Activated CD4-positive, alpha-beta memory T cell treated with anti-CD3 and anti-CD28 coated beads for 36 hours (primary cell): ENCODE measurements at regions not wholly inside any gene's neighbourhood (a gene's known extent, or its start where the extent isn't known, plus 50 kb on each side); places are given as distances from the start of the nearest gene placed in this dataset.

Source experiments
- CTCF ChIA-PET: fragments of 350-600 bp; sonication (Branson Sonifier 250); formaldehyde crosslinking; loops from one replicate; lab custom pipeline; 2021; ENCODE audit warnings: antibody characterized with exemption, inconsistent platforms; lab: Charles Lee
- POLR2A ChIA-PET: fragments of 350-600 bp; sonication (Branson Sonifier 250); formaldehyde crosslinking; loops from one replicate; lab custom pipeline; 2021; ENCODE audit warnings: antibody characterized with exemption; lab: Charles Lee
- DNase-seq: peaks from one replicate; pipeline ENCODE4 v3.0.0-alpha.2; 2020
- H3K27ac Mint-ChIP-seq: one replicate; pipeline ENCODE4 v1.8.0; 2021; ENCODE audit warnings: mixed read lengths
- H3K27me3 Mint-ChIP-seq: one replicate; pipeline ENCODE4 v1.8.0; 2021; ENCODE audit warnings: mixed read lengths
- H3K36me3 Mint-ChIP-seq: one replicate; pipeline ENCODE4 v1.8.0; 2021; ENCODE audit warnings: mixed read lengths
- H3K4me1 Mint-ChIP-seq: one replicate; pipeline ENCODE4 v1.8.0; 2021; ENCODE audit warnings: low read depth, mixed read lengths
- H3K4me3 Mint-ChIP-seq: one replicate; pipeline ENCODE4 v1.8.0; 2021; ENCODE audit warnings: mild to moderate bottlenecking, mixed read lengths
- H3K9me3 Mint-ChIP-seq: one replicate; pipeline ENCODE4 v1.8.0; 2021; ENCODE audit warnings: mixed read lengths
- intact Hi-C: fragments of 100-400 bp; cut with micrococcal nuclease; formaldehyde crosslinking; loops from one replicate; pipeline ENCODE4 v1.15.1; 2023

GRCh38 chr2:220684099-220684498 is 888.0 kb downstream of the EPHA4 start:
- ChIA-PET POLR2A (no interaction called here), CTCF (no interaction called here)
- no peaks in the 10 kb centered on the region for H3K9me3 Mint-ChIP-seq
- no peak overlapping the region for H3K27ac Mint-ChIP-seq
- peaks cover 13% of the 10 kb centered on the region for H3K27me3 Mint-ChIP-seq
- no peaks in the 10 kb centered on the region for H3K4me1 Mint-ChIP-seq
- no peak overlapping the region for H3K4me3 Mint-ChIP-seq
- H3K36me3 Mint-ChIP-seq, result no peaks in the 10 kb centered on the region
- no peak for DNase-seq
- intact Hi-C loops, result loop anchor here (10.0 kb wide), 1 partner anchor 251 kb away; no protein-coding TSS in a partner anchor

GRCh38 chr2:220687231-220687843 is 884.8 kb downstream of the EPHA4 start:
- intact Hi-C loops, result loop anchor here (1.0 to 10.0 kb wide), 2 partner anchors 247 to 886 kb away; no protein-coding TSS in a partner anchor
- no peak overlapping the region for H3K27ac Mint-ChIP-seq
- peak; percentile 74 for DNase-seq
- H3K9me3 Mint-ChIP-seq, result no peaks in the 10 kb centered on the region
- H3K4me1 Mint-ChIP-seq, result no peaks in the 10 kb centered on the region
- peaks cover 11% of the 10 kb centered on the region for H3K27me3 Mint-ChIP-seq
- ChIA-PET POLR2A (no interaction called here), CTCF (interaction anchor here (0.6 to 2.4 kb wide), 3 partner anchors 19 to 886 kb away, joined by 3 to 12 read pairs (median 3); no protein-coding TSS in a partner anchor)
- no peaks in the 10 kb centered on the region for H3K36me3 Mint-ChIP-seq
- no peak overlapping the region for H3K4me3 Mint-ChIP-seq

GRCh38 chr2:220695397-220696279 is 876.5 kb downstream of the EPHA4 start:
- H3K27me3 Mint-ChIP-seq, result peaks cover 7% of the 10 kb centered on the region
- H3K4me3 Mint-ChIP-seq, result no peak overlapping the region
- CTCF ChIA-PET, result no interaction called here
- intact Hi-C loops, result no loop called here
- no peak overlapping the region for H3K27ac Mint-ChIP-seq
- H3K4me1 Mint-ChIP-seq, result no peaks in the 10 kb centered on the region
- POLR2A ChIA-PET, result no interaction called here
- no peaks in the 10 kb centered on the region for H3K36me3 Mint-ChIP-seq
- DNase-seq, result no peak
- H3K9me3 Mint-ChIP-seq, result peaks cover under 1% of the 10 kb centered on the region

- DNase-seq, result no peak
- H3K36me3 Mint-ChIP-seq, result no peaks in the 10 kb centered on the region
- no peak overlapping the region for H3K27ac Mint-ChIP-seq
- CTCF ChIA-PET, result no interaction called here
- H3K4me3 Mint-ChIP-seq, result no peak overlapping the region
- peaks cover 7% of the 10 kb centered on the region for H3K9me3 Mint-ChIP-seq
- intact Hi-C loops, result no loop called here
- H3K27me3 Mint-ChIP-seq, result peaks cover 7% of the 10 kb centered on the region
- POLR2A ChIA-PET, result no interaction called here
- no peaks in the 10 kb centered on the region for H3K4me1 Mint-ChIP-seq
These were observed 875.8 kb downstream of the EPHA4 start for GRCh38 chr2:220696280-220696669.

- H3K9me3 Mint-ChIP-seq, result peaks cover 10% of the 10 kb centered on the region
- POLR2A ChIA-PET, result no interaction called here
- H3K4me1 Mint-ChIP-seq, result no peaks in the 10 kb centered on the region
- H3K36me3 Mint-ChIP-seq, result no peaks in the 10 kb centered on the region
- H3K27me3 Mint-ChIP-seq, result peaks cover 7% of the 10 kb centered on the region
- intact Hi-C loops, result no loop called here
- H3K27ac Mint-ChIP-seq, result no peak overlapping the region
- CTCF ChIA-PET, result no interaction called here
- no peak for DNase-seq
- H3K4me3 Mint-ChIP-seq, result no peak overlapping the region
These were observed 875.1 kb downstream of the EPHA4 start for GRCh38 chr2:220697011-220697410.

- Mint-ChIP-seq H3K27me3 (peaks cover 10% of the 10 kb centered on the region), H3K27ac (no peak overlapping the region), H3K4me1 (no peaks in the 10 kb centered on the region), H3K4me3 (no peak overlapping the region), H3K36me3 (no peaks in the 10 kb centered on the region), H3K9me3 (peaks cover 10% of the 10 kb centered on the region)
- no peak for DNase-seq
- intact Hi-C loops, result no loop called here
- POLR2A ChIA-PET, result no interaction called here
- CTCF ChIA-PET, result interaction anchor here (0.6 kb wide), 1 partner anchor 545 kb away, joined by 5 read pairs; no protein-coding TSS in a partner anchor
These were observed 871.0 kb downstream of the EPHA4 start for GRCh38 chr2:220701115-220701514.

- Mint-ChIP-seq H3K4me3 (no peak overlapping the region), H3K9me3 (peaks cover 10% of the 10 kb centered on the region), H3K27me3 (peaks cover 7% of the 10 kb centered on the region), H3K27ac (no peak overlapping the region), H3K36me3 (no peaks in the 10 kb centered on the region), H3K4me1 (no peaks in the 10 kb centered on the region)
- no peak for DNase-seq
- intact Hi-C loops, result no loop called here
- ChIA-PET POLR2A (no interaction called here), CTCF (no interaction called here)
These were observed 868.8 kb downstream of the EPHA4 start for GRCh38 chr2:220703279-220703678.

GRCh38 chr2:220704081-220704480 is 868.0 kb downstream of the EPHA4 start:
- no peak overlapping the region for H3K27ac Mint-ChIP-seq
- CTCF ChIA-PET, result no interaction called here
- DNase-seq, result no peak
- H3K27me3 Mint-ChIP-seq, result peaks cover 7% of the 10 kb centered on the region
- no peaks in the 10 kb centered on the region for H3K36me3 Mint-ChIP-seq
- no peak overlapping the region for H3K4me3 Mint-ChIP-seq
- peaks cover 10% of the 10 kb centered on the region for H3K9me3 Mint-ChIP-seq
- H3K4me1 Mint-ChIP-seq, result no peaks in the 10 kb centered on the region
- intact Hi-C loops, result no loop called here
- POLR2A ChIA-PET, result no interaction called here

- H3K4me1 Mint-ChIP-seq, result no peaks in the 10 kb centered on the region
- ChIA-PET CTCF (no interaction called here), POLR2A (no interaction called here)
- no peak overlapping the region for H3K27ac Mint-ChIP-seq
- peaks cover 10% of the 10 kb centered on the region for H3K9me3 Mint-ChIP-seq
- intact Hi-C loops, result no loop called here
- peaks cover 7% of the 10 kb centered on the region for H3K27me3 Mint-ChIP-seq
- no peak overlapping the region for H3K4me3 Mint-ChIP-seq
- no peak for DNase-seq
- no peaks in the 10 kb centered on the region for H3K36me3 Mint-ChIP-seq
These were observed 867.3 kb downstream of the EPHA4 start for GRCh38 chr2:220704810-220705209.

- no peak overlapping the region for H3K4me3 Mint-ChIP-seq
- H3K4me1 Mint-ChIP-seq, result no peaks in the 10 kb centered on the region
- peaks cover 9% of the 10 kb centered on the region for H3K9me3 Mint-ChIP-seq
- DNase-seq, result no peak
- ChIA-PET POLR2A (no interaction called here), CTCF (no interaction called here)
- H3K36me3 Mint-ChIP-seq, result no peaks in the 10 kb centered on the region
- intact Hi-C loops, result no loop called here
- peaks cover 11% of the 10 kb centered on the region for H3K27me3 Mint-ChIP-seq
- no peak overlapping the region for H3K27ac Mint-ChIP-seq
These were observed 866.4 kb downstream of the EPHA4 start for GRCh38 chr2:220705678-220706077.

GRCh38 chr2:220707261-220707660 is 864.8 kb downstream of the EPHA4 start:
- H3K9me3 Mint-ChIP-seq, result no peaks in the 10 kb centered on the region
- no peak for DNase-seq
- H3K4me3 Mint-ChIP-seq, result no peak overlapping the region
- no peak overlapping the region for H3K27ac Mint-ChIP-seq
- H3K27me3 Mint-ChIP-seq, result peaks cover 16% of the 10 kb centered on the region
- ChIA-PET POLR2A (no interaction called here), CTCF (interaction anchor here (0.8 kb wide), 1 partner anchor 19 kb away, joined by 3 read pairs; no protein-coding TSS in a partner anchor)
- intact Hi-C loops, result no loop called here
- H3K4me1 Mint-ChIP-seq, result no peaks in the 10 kb centered on the region
- no peaks in the 10 kb centered on the region for H3K36me3 Mint-ChIP-seq

GRCh38 chr2:220708366-220708765 is 863.7 kb downstream of the EPHA4 start:
- DNase-seq, result no peak
- POLR2A ChIA-PET, result no interaction called here
- no peak overlapping the region for H3K4me3 Mint-ChIP-seq
- H3K4me1 Mint-ChIP-seq, result no peaks in the 10 kb centered on the region
- no peaks in the 10 kb centered on the region for H3K9me3 Mint-ChIP-seq
- H3K36me3 Mint-ChIP-seq, result no peaks in the 10 kb centered on the region
- CTCF ChIA-PET, result no interaction called here
- intact Hi-C loops, result no loop called here
- no peak overlapping the region for H3K27ac Mint-ChIP-seq
- H3K27me3 Mint-ChIP-seq, result peaks cover 15% of the 10 kb centered on the region
